IPS-11a (cell line): ENCODE measurements at regions not wholly inside any gene's neighbourhood (a gene's known extent, or its start where the extent isn't known, plus 50 kb on each side); places are given as distances from the start of the nearest gene placed in this dataset.

Source experiments
- H3K4me3 ChIP-seq: one replicate; pipeline ENCODE4 v1.5.1; 2013; ENCODE audit warnings: low read depth, low read length, control low read depth

- H3K4me3 ChIP-seq = no peak overlapping the region
Measured at GRCh38 chr12:111089616-111090015, 169.2 kb upstream of the MYL2 start.

- H3K4me3 ChIP-seq = no peak overlapping the region
Measured at GRCh38 chr12:111088409-111088808, 168.0 kb upstream of the MYL2 start.

- no peak overlapping the region for H3K4me3 ChIP-seq
Measured at GRCh38 chr12:111086947-111087700, 166.7 kb upstream of the MYL2 start.

GRCh38 chr12:111085096-111085495 lies 164.7 kb upstream of the MYL2 start:
- H3K4me3 ChIP-seq = no peak overlapping the region

- H3K4me3 ChIP-seq = no peak overlapping the region
Measured at GRCh38 chr12:111084605-111085004, 164.2 kb upstream of the MYL2 start.

GRCh38 chr12:111084158-111084557 lies 163.8 kb upstream of the MYL2 start:
- H3K4me3 ChIP-seq = no peak overlapping the region

GRCh38 chr12:111081600-111081999 lies 161.2 kb upstream of the MYL2 start:
- no peak overlapping the region for H3K4me3 ChIP-seq

- no peak overlapping the region for H3K4me3 ChIP-seq
Measured at GRCh38 chr12:111078731-111079130, 158.4 kb upstream of the MYL2 start.

GRCh38 chr12:111076611-111077451 lies 156.5 kb upstream of the MYL2 start:
- no peak overlapping the region for H3K4me3 ChIP-seq

- no peak overlapping the region for H3K4me3 ChIP-seq
Measured at GRCh38 chr12:111076199-111076598, 155.8 kb upstream of the MYL2 start.

- H3K4me3 ChIP-seq = no peak overlapping the region
Measured at GRCh38 chr12:111074965-111075364, 154.6 kb upstream of the MYL2 start.

GRCh38 chr12:111074559-111074958 lies 154.2 kb upstream of the MYL2 start:
- H3K4me3 ChIP-seq = no peak overlapping the region

GRCh38 chr12:111073370-111073769 lies 153.0 kb upstream of the MYL2 start:
- no peak overlapping the region for H3K4me3 ChIP-seq

GRCh38 chr12:111072299-111072698 lies 151.9 kb upstream of the MYL2 start:
- no peak overlapping the region for H3K4me3 ChIP-seq

GRCh38 chr12:111069886-111070285 lies 149.5 kb upstream of the MYL2 start:
- H3K4me3 ChIP-seq = no peak overlapping the region

- H3K4me3 ChIP-seq = no peak overlapping the region
Measured at GRCh38 chr12:111068290-111068689, 147.9 kb upstream of the MYL2 start.

GRCh38 chr12:111067498-111067897 lies 147.1 kb upstream of the MYL2 start:
- no peak overlapping the region for H3K4me3 ChIP-seq

GRCh38 chr12:111066744-111067437 lies 146.5 kb upstream of the MYL2 start:
- H3K4me3 ChIP-seq = no peak overlapping the region

- H3K4me3 ChIP-seq = no peak overlapping the region
Measured at GRCh38 chr12:111064982-111065381, 144.6 kb upstream of the MYL2 start.

- H3K4me3 ChIP-seq = no peak overlapping the region
Measured at GRCh38 chr12:111064154-111064553, 143.8 kb upstream of the MYL2 start.

- H3K4me3 ChIP-seq = no peak overlapping the region
Measured at GRCh38 chr12:111063295-111064026, 143.1 kb upstream of the MYL2 start.
